Effector memory CD4-positive, alpha-beta T cell (primary cell): ENCODE measurements at regions not wholly inside any gene's neighbourhood (a gene's known extent, or its start where the extent isn't known, plus 50 kb on each side); places are given as distances from the start of the nearest gene placed in this dataset.
"Not testable (repeated sequence)": the region's sequence is repeated elsewhere in the genome, so short reads cannot be mapped to it uniquely, and the experiment has no call there.

ENCODE experiments used
- DNase-seq, 3 donors: peaks; one replicate each; pipeline ENCODE4 v3.0.0-alpha.2; 2020
- H3K27ac ChIP-seq: 2 replicates; pipeline ENCODE4 v1.7.0; 2013; ENCODE audit warnings: mild to moderate bottlenecking, low read length, moderate library complexity; ENCODE audit not compliant: insufficient read depth, poor library complexity, severe bottlenecking
- H3K27me3 ChIP-seq: replicated peaks from 2 replicates; pipeline ENCODE4 v1.7.0; 2013; ENCODE audit warnings: mild to moderate bottlenecking, low read length; ENCODE audit not compliant: insufficient read depth, control insufficient read depth, poor library complexity, severe bottlenecking
- H3K36me3 ChIP-seq: 2 replicates; pipeline ENCODE4 v1.7.0; 2013; ENCODE audit warnings: mild to moderate bottlenecking, low read length, moderate library complexity; ENCODE audit not compliant: control insufficient read depth, insufficient read depth
- H3K4me1 ChIP-seq: 2 replicates; pipeline ENCODE4 v1.7.0; 2013; ENCODE audit warnings: low read length, mild to moderate bottlenecking; ENCODE audit not compliant: control insufficient read depth, insufficient read depth, poor library complexity, severe bottlenecking
- H3K4me3 ChIP-seq: 2 replicates; pipeline ENCODE4 v1.7.0; 2013; ENCODE audit warnings: low read length, low read depth, mild to moderate bottlenecking; ENCODE audit not compliant: insufficient read depth, poor library complexity, severe bottlenecking
- H3K9me3 ChIP-seq: 2 replicates; pipeline ENCODE4 v1.7.0; 2013; ENCODE audit warnings: mild to moderate bottlenecking, low read length, moderate library complexity; ENCODE audit not compliant: control insufficient read depth

GRCh38 chr7:86123476-86123875 lies 520.2 kb upstream of the GRM3 start:
- DNase-seq = no peak
- no peaks in the 10 kb centered on the region for H3K4me1 ChIP-seq
- H3K9me3 ChIP-seq = no peaks in the 10 kb centered on the region
- no peaks in the 10 kb centered on the region for H3K27me3 ChIP-seq
- no peak overlapping the region for H3K27ac ChIP-seq
- no peak overlapping the region for H3K4me3 ChIP-seq
- no peaks in the 10 kb centered on the region for H3K36me3 ChIP-seq

DNA sequence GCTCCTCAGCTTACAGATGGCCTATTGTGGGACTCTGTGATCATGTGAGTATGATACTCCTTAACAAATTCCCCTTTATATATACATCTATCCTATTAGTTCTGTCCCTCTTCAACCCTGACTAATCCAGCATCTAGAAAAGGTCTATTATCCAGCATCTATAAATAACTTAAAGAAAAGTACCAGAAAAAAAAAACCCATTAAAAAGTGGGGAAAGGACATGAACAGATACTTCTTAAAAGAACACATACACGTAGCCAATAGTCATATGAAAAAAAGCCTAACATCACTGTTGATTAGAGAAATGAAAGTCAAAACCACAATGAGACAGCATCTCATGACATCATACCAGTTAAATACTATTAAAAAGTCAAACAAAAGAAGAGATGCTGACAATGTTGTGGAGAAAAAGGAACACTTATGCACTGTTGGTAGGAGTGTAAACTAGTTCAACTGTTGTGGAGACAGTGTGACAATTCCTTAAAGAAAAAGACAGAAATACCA lies 549.5 kb upstream of the GRM3 start:
- Histone ChIP-seq H3K9me3 (no peaks in the 10 kb centered on the region), H3K4me1 (no peaks in the 10 kb centered on the region), H3K36me3 (no peaks in the 10 kb centered on the region), H3K27me3 (no peaks in the 10 kb centered on the region), H3K4me3 (no peak overlapping the region), H3K27ac (no peak overlapping the region)
- no peak for DNase-seq

DNA sequence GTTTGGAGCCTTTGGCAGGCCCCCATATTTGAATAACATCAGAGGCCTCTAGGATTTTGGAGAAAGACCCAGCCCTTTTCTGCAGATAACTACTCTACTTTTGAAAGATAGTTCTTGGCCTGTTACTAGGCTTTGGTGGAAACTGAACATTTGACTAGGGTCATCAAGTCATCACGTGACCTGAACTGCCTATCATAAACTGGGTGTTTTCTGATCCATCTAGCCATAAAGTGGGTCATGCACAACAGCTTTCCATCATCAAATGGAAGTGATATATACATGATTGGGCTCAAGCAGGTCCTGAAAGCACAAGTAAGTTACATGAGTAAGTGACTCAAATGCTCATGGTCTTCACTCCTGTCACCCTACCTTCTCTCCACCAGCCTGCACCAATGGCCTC lies 552.3 kb upstream of the GRM3 start:
- H3K27me3 ChIP-seq = no peaks in the 10 kb centered on the region
- H3K4me1 ChIP-seq = no peaks in the 10 kb centered on the region
- no peak overlapping the region for H3K4me3 ChIP-seq
- H3K36me3 ChIP-seq = no peaks in the 10 kb centered on the region
- DNase-seq = no peak
- H3K27ac ChIP-seq = no peak overlapping the region
- H3K9me3 ChIP-seq = no peaks in the 10 kb centered on the region

DNA sequence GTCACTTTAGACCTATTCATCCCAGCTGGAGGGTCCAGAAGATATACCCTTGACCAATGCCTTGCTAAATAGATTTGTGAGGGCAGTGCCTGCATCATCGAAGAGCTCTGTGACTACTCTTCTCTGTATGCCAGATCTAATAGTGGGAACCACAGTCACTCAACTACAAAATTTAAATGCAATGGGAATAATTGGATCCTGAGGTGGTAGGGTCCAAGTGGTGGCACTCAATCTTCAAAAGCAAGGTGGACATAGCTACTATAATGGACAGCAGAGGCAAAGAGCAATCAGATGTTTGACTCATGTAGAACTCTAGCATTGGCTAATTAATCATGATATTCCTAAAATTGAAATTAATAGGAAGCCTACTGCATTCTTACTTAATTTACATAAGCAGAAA lies 554.3 kb upstream of the GRM3 start:
- H3K4me1 ChIP-seq = no peaks in the 10 kb centered on the region
- H3K27ac ChIP-seq = no peak overlapping the region
- no peak for DNase-seq
- no peaks in the 10 kb centered on the region for H3K36me3 ChIP-seq
- no peak overlapping the region for H3K4me3 ChIP-seq
- H3K9me3 ChIP-seq = no peaks in the 10 kb centered on the region
- H3K27me3 ChIP-seq = no peaks in the 10 kb centered on the region

DNA sequence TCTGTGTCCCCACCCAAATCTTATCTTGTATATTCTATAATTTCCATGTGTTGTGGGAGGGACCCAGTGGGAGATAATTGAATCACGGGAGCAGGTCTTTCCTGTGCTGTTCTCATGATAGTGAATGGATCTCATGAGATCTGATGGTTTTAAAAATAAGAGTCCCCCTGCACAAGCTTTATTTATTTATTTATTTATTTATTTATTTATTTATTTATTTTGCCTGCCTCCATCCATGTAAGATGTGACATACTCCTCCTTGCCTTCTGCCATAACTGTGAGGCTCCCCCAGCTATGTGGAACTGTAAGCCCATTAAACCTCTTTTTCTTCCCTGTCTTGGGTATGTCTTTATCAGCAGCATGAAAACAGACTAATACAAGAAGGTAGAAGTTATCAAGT lies 579.1 kb upstream of the GRM3 start:
- not testable (repeated sequence) for H3K27me3 ChIP-seq, H3K9me3 ChIP-seq, H3K4me1 ChIP-seq, H3K4me3 ChIP-seq, DNase-seq, H3K36me3 ChIP-seq, H3K27ac ChIP-seq

DNA sequence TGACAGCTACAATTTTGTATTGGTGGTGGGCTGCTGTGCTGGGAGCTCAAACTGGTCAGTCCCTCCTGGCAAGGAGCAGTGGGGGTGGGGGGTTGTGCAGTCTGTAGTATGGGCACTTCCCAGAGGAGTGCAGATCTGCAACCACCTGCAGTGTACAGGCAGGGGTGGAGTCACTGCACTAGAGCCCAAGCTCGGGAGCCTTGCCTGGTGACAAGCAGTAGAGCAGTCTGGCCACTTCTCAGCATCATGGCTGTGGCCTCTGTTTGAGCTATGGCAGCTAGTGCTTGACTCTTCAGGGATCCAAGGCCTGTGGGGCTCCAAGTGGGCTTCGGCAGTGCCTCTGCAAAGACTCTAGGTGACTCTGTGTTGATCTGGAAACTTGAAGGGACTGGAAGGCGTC lies 585.1 kb upstream of the GRM3 start:
- peaks cover 11% of the 10 kb centered on the region for H3K9me3 ChIP-seq
- no peaks in the 10 kb centered on the region for H3K4me1 ChIP-seq
- no peak overlapping the region for H3K27ac ChIP-seq
- H3K27me3 ChIP-seq = no peaks in the 10 kb centered on the region
- no peak for DNase-seq
- no peaks in the 10 kb centered on the region for H3K36me3 ChIP-seq
- H3K4me3 ChIP-seq = no peak overlapping the region

DNA sequence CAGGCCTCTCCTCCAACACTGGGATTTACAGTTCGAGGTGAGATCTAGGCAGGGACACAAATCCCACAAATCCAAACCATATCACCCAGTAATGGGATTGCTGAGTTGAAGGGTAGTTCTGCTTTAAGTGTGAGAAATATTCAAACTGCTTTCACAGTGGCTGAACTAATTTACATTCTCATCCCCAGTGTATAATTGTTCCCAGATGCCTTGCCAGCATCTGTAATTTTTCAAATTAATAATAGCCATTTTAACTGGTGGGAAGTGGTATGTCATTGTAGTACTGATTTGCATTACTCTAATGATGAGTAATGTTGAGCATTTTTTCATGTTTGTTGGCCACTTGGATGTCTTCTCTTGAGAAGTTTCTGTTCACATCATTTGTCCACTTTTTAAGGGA lies 592.8 kb upstream of the GRM3 start:
- H3K27me3 ChIP-seq = no peaks in the 10 kb centered on the region
- no peak for DNase-seq
- H3K27ac ChIP-seq = no peak overlapping the region

GRCh38 chr7:86049910-86050309 lies 593.8 kb upstream of the GRM3 start:
- Histone ChIP-seq H3K27ac (no peak overlapping the region), H3K9me3 (no peaks in the 10 kb centered on the region), H3K4me1 (no peaks in the 10 kb centered on the region), H3K27me3 (no peaks in the 10 kb centered on the region), H3K36me3 (no peaks in the 10 kb centered on the region), H3K4me3 (no peak overlapping the region)
- no peak for DNase-seq

More for the DNA sequence above, 592.8 kb upstream of the GRM3 start:
- Histone ChIP-seq H3K4me3 (no peak overlapping the region), H3K4me1 (no peaks in the 10 kb centered on the region), H3K9me3 (no peaks in the 10 kb centered on the region), H3K36me3 (no peaks in the 10 kb centered on the region)

GRCh38 chr7:86045197-86045596 lies 598.5 kb upstream of the GRM3 start:
- not testable (repeated sequence) for H3K4me1 ChIP-seq, H3K27ac ChIP-seq, H3K9me3 ChIP-seq, DNase-seq, H3K27me3 ChIP-seq, H3K4me3 ChIP-seq, H3K36me3 ChIP-seq

GRCh38 chr7:86025807-86026206 lies 617.9 kb upstream of the GRM3 start:
- Histone ChIP-seq H3K9me3 (no peaks in the 10 kb centered on the region), H3K4me1 (no peaks in the 10 kb centered on the region), H3K27me3 (no peaks in the 10 kb centered on the region), H3K4me3 (no peak overlapping the region), H3K27ac (no peak overlapping the region), H3K36me3 (no peaks in the 10 kb centered on the region)
- DNase-seq = no peak

DNA sequence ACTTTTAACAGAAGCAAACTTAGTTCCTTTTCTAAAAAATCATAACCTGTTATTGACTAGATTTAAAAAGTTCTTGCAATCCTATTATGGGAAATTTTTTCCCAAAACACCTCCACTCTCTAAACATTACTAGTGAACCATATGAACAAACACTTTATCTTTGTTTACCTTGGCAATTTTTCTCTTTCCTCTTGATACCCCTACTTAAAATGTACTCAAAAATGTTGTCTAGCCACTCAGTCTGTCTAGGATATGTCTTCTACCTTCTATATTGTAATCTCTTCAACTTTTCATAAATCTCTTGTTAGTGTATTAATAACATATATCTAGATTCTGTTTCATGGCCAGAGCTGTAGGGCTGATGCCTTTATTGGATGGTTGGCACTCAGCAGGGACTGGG lies 630.0 kb upstream of the GRM3 start:
- no peak for DNase-seq
- Histone ChIP-seq H3K27ac (no peak overlapping the region), H3K27me3 (no peaks in the 10 kb centered on the region), H3K9me3 (no peaks in the 10 kb centered on the region), H3K4me3 (no peak overlapping the region), H3K36me3 (no peaks in the 10 kb centered on the region), H3K4me1 (no peaks in the 10 kb centered on the region)
